ENCODE measurements at regions not wholly inside any gene's neighbourhood (a gene's known extent, or its start where the extent isn't known, plus 50 kb on each side); places are given as distances from the start of the nearest gene placed in this dataset.

DNA sequence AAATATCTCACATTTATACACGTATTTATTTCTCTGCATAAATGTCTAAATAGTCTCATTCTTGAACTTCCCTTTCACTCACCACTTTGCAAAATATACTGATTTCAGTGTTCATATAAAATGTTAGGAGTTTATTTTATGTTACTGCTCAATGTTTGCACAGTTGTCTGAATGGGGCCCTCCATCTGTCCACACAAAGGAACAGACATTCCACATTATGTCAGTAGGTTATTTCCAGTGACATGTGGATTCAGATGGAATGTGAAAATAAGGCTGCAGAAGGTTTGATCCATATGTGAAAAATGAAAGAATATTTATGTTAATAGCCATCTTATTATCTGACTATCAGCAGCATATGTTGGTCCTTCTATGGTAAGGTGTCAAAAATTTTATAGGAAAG lies 994.4 kb upstream of the SEL1L start:
- TF ChIP-seq TAF1 (IDR thresholded peaks at IDR 0.05; ENCODE audit: low read depth) (no peak), POLR2AphosphoS5 (IDR thresholded peaks at IDR 0.05) (no peak), EZH2 (IDR thresholded peaks at IDR 0.05; ENCODE audit: borderline replicate concordance, insufficient read depth, low read length, poor library complexity, severe bottlenecking) (no peak), SMC3 (conservative IDR thresholded peaks at IDR 0.05; ENCODE audit: poor library complexity) (no peak), EP300 (conservative IDR thresholded peaks at IDR 0.05; ENCODE audit: poor library complexity, severe bottlenecking) (no peak)
- TF ChIP-seq, protein P1, sequence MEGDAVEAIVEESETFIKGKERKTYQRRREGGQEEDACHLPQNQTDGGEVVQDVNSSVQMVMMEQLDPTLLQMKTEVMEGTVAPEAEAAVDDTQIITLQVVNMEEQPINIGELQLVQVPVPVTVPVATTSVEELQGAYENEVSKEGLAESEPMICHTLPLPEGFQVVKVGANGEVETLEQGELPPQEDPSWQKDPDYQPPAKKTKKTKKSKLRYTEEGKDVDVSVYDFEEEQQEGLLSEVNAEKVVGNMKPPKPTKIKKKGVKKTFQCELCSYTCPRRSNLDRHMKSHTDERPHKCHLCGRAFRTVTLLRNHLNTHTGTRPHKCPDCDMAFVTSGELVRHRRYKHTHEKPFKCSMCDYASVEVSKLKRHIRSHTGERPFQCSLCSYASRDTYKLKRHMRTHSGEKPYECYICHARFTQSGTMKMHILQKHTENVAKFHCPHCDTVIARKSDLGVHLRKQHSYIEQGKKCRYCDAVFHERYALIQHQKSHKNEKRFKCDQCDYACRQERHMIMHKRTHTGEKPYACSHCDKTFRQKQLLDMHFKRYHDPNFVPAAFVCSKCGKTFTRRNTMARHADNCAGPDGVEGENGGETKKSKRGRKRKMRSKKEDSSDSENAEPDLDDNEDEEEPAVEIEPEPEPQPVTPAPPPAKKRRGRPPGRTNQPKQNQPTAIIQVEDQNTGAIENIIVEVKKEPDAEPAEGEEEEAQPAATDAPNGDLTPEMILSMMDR (IDR thresholded peaks at IDR 0.05; ENCODE audit: poor library complexity, severe bottlenecking), result no peak
